ENCODE measurements at regions not wholly inside any gene's neighbourhood (a gene's known extent, or its start where the extent isn't known, plus 50 kb on each side); places are given as distances from the start of the nearest gene placed in this dataset.

GRCh38 chr10:8278099-8278498 lies 223.6 kb downstream of the GATA3 start (continued):
- no peak for TF ChIP-seq ZBTB33 (IDR thresholded peaks at IDR 0.05)
- no peak for TF ChIP-seq HNF4G (IDR thresholded peaks at IDR 0.05)
- no peak for TF ChIP-seq SP1 (IDR thresholded peaks at IDR 0.05)
- TF ChIP-seq, protein P1, sequence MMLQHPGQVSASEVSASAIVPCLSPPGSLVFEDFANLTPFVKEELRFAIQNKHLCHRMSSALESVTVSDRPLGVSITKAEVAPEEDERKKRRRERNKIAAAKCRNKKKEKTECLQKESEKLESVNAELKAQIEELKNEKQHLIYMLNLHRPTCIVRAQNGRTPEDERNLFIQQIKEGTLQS (IDR thresholded peaks at IDR 0.05), result no peak

DNA sequence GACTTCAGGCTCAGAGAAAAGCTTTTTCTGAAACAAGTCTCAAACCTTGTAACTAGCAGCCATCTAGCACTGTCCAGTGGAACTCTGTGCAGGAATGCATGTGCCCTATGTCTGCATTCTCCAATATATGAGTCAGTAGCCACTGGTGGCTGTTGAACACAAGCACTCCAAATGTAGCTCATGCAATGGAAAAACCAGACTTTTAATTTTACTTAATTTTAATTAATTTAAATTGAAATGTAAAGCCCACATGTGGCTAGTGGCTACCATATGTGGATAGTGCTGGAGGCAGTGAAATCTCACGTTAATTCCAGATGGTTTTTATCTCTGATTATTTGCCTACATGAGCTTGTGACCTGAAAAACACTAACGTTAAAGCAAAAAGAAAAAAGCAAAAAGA lies 225.1 kb downstream of the GATA3 start:
- H3K9ac ChIP-seq (ENCODE audit: low read depth in 1 of 2, low read length in 2 of 2), result no peak overlapping the region
- no peak overlapping the region for H3K4me3 ChIP-seq (ENCODE audit: low read depth in 1 of 3, low read length in 3 of 3)
- H3K4me1 ChIP-seq (ENCODE audit: control insufficient read depth in 4 of 4, insufficient read depth in 4 of 4, low read length in 3 of 4), result no peaks in the 10 kb centered on the region
- DNase-seq (ENCODE audit: low spot score), result no peak
- WGBS, result 60% methylated on average over 2 of the region's 2 CpGs
- no peak overlapping the region for H3K27ac ChIP-seq (ENCODE audit: low read depth in 1 of 2, low read length in 2 of 2)
- H3K36me3 ChIP-seq (ENCODE audit: control insufficient read depth in 4 of 4, insufficient read depth in 3 of 4, low read depth in 1 of 4, low read length in 3 of 4), result no peaks in the 10 kb centered on the region
- peaks cover 0 to 4% (median 0%) of the 10 kb centered on the region in 4 donors for H3K27me3 ChIP-seq (ENCODE audit: control insufficient read depth in 4 of 4, insufficient read depth in 4 of 4, low read length in 3 of 4)
- TF ChIP-seq FOXA1 (IDR thresholded peaks at IDR 0.05), result no peak
- no peak for TF ChIP-seq HNF4A (conservative IDR thresholded peaks at IDR 0.05)
- TF ChIP-seq GABPA (IDR thresholded peaks at IDR 0.05 in 1 of 2, conservative IDR thresholded peaks at IDR 0.05 in 1 of 2), result no peak
- TF ChIP-seq FOXA2 (IDR thresholded peaks at IDR 0.05), result no peak
- TF ChIP-seq EGR1 (IDR thresholded peaks at IDR 0.05; ENCODE audit: low read depth in 2 of 2), result no peak
- TF ChIP-seq, protein P1 (IDR thresholded peaks at IDR 0.05), result no peak
- TF ChIP-seq SP1 (IDR thresholded peaks at IDR 0.05), result no peak
- TF ChIP-seq TAF1 (conservative IDR thresholded peaks at IDR 0.05), result no peak
- no peak for TF ChIP-seq RAD21 (IDR thresholded peaks at IDR 0.05)
- TF ChIP-seq, protein P2, sequence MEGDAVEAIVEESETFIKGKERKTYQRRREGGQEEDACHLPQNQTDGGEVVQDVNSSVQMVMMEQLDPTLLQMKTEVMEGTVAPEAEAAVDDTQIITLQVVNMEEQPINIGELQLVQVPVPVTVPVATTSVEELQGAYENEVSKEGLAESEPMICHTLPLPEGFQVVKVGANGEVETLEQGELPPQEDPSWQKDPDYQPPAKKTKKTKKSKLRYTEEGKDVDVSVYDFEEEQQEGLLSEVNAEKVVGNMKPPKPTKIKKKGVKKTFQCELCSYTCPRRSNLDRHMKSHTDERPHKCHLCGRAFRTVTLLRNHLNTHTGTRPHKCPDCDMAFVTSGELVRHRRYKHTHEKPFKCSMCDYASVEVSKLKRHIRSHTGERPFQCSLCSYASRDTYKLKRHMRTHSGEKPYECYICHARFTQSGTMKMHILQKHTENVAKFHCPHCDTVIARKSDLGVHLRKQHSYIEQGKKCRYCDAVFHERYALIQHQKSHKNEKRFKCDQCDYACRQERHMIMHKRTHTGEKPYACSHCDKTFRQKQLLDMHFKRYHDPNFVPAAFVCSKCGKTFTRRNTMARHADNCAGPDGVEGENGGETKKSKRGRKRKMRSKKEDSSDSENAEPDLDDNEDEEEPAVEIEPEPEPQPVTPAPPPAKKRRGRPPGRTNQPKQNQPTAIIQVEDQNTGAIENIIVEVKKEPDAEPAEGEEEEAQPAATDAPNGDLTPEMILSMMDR (IDR thresholded peaks at IDR 0.05; ENCODE audit: low read depth, low read length, missing input control), result no peak
- TF ChIP-seq JUND (IDR thresholded peaks at IDR 0.05), result no peak
- no peak for TF ChIP-seq MAX (IDR thresholded peaks at IDR 0.05)
- no peak for TF ChIP-seq RXRA (IDR thresholded peaks at IDR 0.05)
- no peak for TF ChIP-seq REST (IDR thresholded peaks at IDR 0.05)
- TF ChIP-seq ZBTB33 (IDR thresholded peaks at IDR 0.05), result no peak
- TF ChIP-seq HNF4G (IDR thresholded peaks at IDR 0.05), result no peak
- no peak for TF ChIP-seq NR2F2 (IDR thresholded peaks at IDR 0.05)
- no peak for TF ChIP-seq YY1 (IDR thresholded peaks at IDR 0.05)
- H3K9me3 ChIP-seq (ENCODE audit: control insufficient read depth in 4 of 4, low read length in 3 of 4), result no peaks in the 10 kb centered on the region
